WTC11 (cell line): ENCODE measurements at regions not wholly inside any gene's neighbourhood (a gene's known extent, or its start where the extent isn't known, plus 50 kb on each side); places are given as distances from the start of the nearest gene placed in this dataset.
"Not testable (repeated sequence)": the region's sequence is repeated elsewhere in the genome, so short reads cannot be mapped to it uniquely, and the experiment has no call there.

Experiments used
- CTCF ChIP-seq: fragments of 200-600 bp; IDR thresholded peaks from 2 replicates; pipeline ENCODE4 v1.8.0; 2022; ENCODE audit warnings: antibody characterized with exemption
- SOX15 ChIP-seq: fragments of 250-450 bp; sonication (Bioruptor Pico); IDR thresholded peaks from 2 replicates; pipeline ENCODE4 v1.9.0; 2021; ENCODE audit warnings: mild to moderate bottlenecking
- ZNF232 ChIP-seq: sonication (generic); formaldehyde crosslinking; IDR thresholded peaks from 2 replicates; pipeline ENCODE4 v1.8.0; 2022; ENCODE audit warnings: mild to moderate bottlenecking, missing genetic modification reagents

- not testable (repeated sequence) for TF ChIP-seq CTCF; SOX15 (CRISPR knock-in tag); ZNF232 (CRISPR knock-in tag)
Measured at GRCh38 chr11:82181796-82182195, 551.9 kb downstream of the FAM181B start.
